ENCODE measurements at regions not wholly inside any gene's neighbourhood (a gene's known extent, or its start where the extent isn't known, plus 50 kb on each side); places are given as distances from the start of the nearest gene placed in this dataset.
"Not testable (repeated sequence)": the region's sequence is repeated elsewhere in the genome, so short reads cannot be mapped to it uniquely, and the experiment has no call there.

DNA sequence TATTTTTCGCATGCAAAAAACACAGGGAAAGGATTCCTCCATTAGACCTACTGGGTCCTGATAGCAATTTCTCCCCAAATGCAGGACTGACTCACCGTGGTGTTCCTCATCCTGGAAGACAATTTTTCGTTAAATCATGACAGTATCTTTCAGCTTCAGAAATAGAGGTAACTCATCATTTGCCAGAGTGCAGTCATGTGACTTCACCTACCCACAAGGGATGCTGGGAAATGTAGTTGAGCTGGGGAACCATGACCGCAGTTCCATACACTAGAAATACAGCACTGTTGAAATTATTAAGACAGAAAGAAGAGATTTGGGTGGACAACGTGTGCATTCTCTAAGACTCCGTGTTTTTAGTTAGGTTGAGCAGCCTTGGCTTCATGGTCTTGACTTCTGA, 269.5 kb upstream of the USP9Y start:
- no peak overlapping the region for H3K4me3 Mint-ChIP-seq

DNA sequence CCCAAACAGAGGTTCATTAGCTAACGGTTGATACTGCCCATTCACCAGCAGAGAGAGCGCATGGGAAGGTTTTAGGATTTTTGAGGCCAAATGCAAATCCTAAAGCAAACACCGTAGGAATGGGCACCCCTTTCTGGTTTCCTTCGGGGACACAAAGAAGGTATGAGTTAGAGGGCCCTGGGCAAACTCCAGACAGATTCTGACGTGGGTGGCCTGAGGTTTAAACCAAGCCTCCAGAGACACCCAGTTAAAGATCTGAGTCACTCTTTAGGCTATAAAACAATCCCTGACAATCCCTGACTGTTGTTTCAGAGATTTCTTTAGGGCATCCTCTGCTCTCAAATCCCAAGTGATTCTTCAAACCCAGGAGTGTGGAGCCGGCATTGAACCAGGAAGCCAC, 262.2 kb upstream of the USP9Y start:
- ATAC-seq (replicated peaks in 1 of 2); H3K4me3 Mint-ChIP-seq; H3K4me1 Mint-ChIP-seq (ENCODE audit: low read depth); H3K27me3 Mint-ChIP-seq (ENCODE audit: low read depth); DNase-seq; H3K36me3 Mint-ChIP-seq (ENCODE audit: insufficient read depth in 2 of 2); H3K9me3 Mint-ChIP-seq; H3K27ac Mint-ChIP-seq: not testable (repeated sequence)

More for the DNA sequence above, 269.5 kb upstream of the USP9Y start:
- no peak for DNase-seq
- no peaks in the 10 kb centered on the region for H3K9me3 Mint-ChIP-seq
- H3K36me3 Mint-ChIP-seq (ENCODE audit: insufficient read depth in 2 of 2): no peaks in the 10 kb centered on the region
- no peaks in the 10 kb centered on the region for H3K4me1 Mint-ChIP-seq (ENCODE audit: low read depth)
- H3K27me3 Mint-ChIP-seq (ENCODE audit: low read depth): no peaks in the 10 kb centered on the region
- ATAC-seq (replicated peaks in 1 of 2): no peak
- no peak overlapping the region for H3K27ac Mint-ChIP-seq

DNA sequence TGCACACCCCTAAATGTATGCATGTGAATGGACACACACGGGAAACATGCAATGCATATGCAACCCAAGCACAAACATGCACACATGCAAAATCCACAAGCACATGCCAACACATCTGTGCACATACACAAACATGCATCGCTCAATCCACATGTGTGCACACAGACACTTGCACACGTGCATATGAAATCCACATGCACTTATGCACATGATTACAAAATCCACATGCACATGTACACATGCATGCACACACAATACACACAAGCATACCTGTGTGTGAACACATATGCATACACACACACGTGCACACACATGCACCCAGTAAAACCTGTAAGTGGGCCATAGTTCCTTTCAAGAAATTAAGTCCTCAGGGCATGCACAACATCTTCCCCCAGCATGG, 256.8 kb upstream of the USP9Y start:
- Mint-ChIP-seq H3K27ac (no peak overlapping the region), H3K36me3 (ENCODE audit: insufficient read depth in 2 of 2) (no peaks in the 10 kb centered on the region), H3K4me3 (no peak overlapping the region), H3K27me3 (ENCODE audit: low read depth) (no peaks in the 10 kb centered on the region), H3K4me1 (ENCODE audit: low read depth) (no peaks in the 10 kb centered on the region), H3K9me3 (no peaks in the 10 kb centered on the region)
- DNase-seq (no peak), ATAC-seq (replicated peaks in 1 of 2) (no peak)

DNA sequence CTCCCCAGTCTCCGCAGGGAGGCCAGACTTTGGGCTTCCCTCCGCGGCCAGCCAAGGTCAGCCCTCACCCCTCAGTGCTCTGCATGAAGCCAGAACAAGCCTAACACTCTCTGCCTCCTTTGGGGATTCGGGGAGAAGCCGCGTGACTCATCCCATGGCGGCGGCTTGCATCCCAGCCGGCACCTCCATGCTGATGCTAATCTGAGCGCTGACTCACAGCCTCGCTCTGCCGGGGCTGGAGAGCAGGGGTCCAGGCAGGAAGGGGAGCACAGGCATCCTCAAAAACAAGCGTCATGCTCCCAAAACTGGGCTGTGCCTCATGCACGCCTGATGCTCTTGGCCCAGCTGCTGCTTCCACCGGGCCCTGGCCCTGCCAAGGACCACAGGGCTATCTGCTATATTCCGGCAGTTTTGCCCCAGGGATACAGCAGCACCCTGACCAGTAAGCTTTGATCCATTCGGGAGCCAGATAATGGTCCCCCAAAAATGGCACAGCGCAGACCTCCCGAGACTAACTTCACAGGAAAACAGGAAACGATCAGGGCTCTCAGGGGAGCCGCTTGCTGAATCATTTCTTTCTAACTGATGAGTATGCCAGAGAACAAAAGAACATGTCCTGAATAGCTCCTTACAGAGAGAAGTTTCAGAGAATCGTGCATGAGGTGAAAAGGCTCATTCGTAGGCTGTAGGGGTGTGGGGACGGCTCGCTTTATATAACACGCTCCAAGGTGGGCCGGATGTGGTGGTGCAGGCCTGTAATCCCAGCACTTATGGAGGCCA, 254.4 kb upstream of the USP9Y start:
- H3K4me1 Mint-ChIP-seq (ENCODE audit: low read depth): not testable (repeated sequence)

DNA sequence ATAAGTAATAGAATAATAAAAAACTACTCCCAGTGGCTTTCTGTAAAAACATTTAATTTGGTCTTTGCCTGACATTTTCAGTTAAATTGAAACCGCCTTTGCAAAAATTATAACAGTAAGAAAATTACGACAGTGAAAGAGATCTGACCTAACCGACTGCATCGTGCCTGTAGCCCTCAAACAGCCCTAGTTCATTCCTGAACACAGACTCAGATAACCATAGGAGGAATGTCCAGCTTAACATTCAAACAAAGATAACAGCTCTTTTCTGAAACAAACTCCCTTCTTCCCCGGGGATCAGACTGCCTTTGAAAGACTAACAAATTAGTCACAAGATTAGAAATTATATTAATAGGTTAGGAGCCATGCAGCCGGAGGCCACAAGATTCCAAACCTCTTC, 252.5 kb upstream of the USP9Y start:
- not testable (repeated sequence) for H3K27ac Mint-ChIP-seq; H3K27me3 Mint-ChIP-seq (ENCODE audit: low read depth); H3K4me1 Mint-ChIP-seq (ENCODE audit: low read depth); H3K4me3 Mint-ChIP-seq; H3K36me3 Mint-ChIP-seq (ENCODE audit: insufficient read depth in 2 of 2); H3K9me3 Mint-ChIP-seq; DNase-seq; ATAC-seq (replicated peaks in 1 of 2)

More for the DNA sequence above, 254.4 kb upstream of the USP9Y start:
- not testable (repeated sequence) for H3K27me3 Mint-ChIP-seq (ENCODE audit: low read depth); H3K27ac Mint-ChIP-seq; H3K36me3 Mint-ChIP-seq (ENCODE audit: insufficient read depth in 2 of 2); DNase-seq; ATAC-seq (replicated peaks in 1 of 2); H3K4me3 Mint-ChIP-seq; H3K9me3 Mint-ChIP-seq

DNA sequence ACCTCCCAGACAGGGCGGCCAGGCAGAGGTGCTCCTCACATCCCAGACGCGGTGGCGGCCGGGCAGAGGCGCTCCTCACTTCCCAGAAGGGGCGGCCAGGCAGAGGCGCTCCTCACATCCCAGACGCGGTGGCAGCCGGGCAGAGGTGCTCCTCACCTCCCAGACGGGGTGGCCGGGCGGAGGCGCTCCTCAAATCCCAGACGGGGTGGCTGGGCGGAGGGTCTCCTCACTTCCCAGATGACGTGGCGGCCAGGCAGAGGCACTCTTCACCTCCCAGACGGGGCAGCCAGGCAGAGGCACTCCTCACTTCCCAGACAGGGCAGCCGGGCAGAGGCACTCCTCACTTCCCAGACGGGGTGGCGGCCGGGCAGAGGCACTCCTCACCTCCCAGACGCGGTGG, 247.7 kb upstream of the USP9Y start:
- not testable (repeated sequence) for H3K27me3 Mint-ChIP-seq (ENCODE audit: low read depth); H3K4me1 Mint-ChIP-seq (ENCODE audit: low read depth); DNase-seq; H3K4me3 Mint-ChIP-seq; H3K27ac Mint-ChIP-seq; H3K36me3 Mint-ChIP-seq (ENCODE audit: insufficient read depth in 2 of 2); ATAC-seq (replicated peaks in 1 of 2); H3K9me3 Mint-ChIP-seq

DNA sequence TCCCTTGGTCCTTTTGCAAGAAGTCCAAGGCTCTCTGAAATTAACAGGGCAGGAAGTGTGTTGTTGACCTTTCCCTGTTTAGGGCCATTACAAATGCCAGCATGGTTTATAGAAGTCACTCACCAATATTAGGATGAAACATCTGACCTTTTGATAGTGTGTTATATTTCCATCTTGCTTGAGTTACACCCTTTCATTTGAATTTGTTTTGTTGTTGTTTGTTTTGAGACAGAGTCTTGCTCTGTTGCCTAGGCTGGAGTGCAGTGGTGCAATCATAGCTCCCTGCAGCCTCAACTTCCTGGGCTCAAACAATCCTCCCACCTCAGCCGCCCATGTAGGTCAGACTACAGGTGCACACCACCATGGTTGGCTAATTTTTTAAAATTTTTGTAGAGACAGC, 241.1 kb upstream of the USP9Y start:
- Mint-ChIP-seq H3K27ac (no peak overlapping the region), H3K27me3 (ENCODE audit: low read depth) (no peaks in the 10 kb centered on the region), H3K36me3 (ENCODE audit: insufficient read depth in 2 of 2) (no peaks in the 10 kb centered on the region), H3K9me3 (no peaks in the 10 kb centered on the region), H3K4me1 (ENCODE audit: low read depth) (no peaks in the 10 kb centered on the region), H3K4me3 (no peak overlapping the region)
- DNase-seq (no peak), ATAC-seq (replicated peaks in 1 of 2) (no peak)

DNA sequence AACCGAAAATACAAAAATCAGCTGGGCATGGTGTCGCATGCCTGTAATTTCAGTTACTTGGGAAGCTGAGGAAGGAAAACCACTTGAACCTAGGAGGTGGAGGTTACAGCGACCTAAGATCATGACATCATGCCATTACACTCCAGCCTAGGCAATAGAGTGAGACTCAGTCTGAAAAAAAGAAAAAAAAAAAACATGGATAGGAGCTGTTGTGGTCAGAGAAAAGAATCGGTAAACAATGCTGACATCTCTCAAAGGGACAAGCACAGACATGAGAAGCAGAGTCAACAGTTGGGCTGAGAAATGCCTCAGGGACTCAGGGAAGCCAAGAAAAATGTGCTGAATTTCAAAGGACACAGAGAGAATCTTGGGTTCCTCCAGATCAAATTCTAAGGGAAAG, 236.9 kb upstream of the USP9Y start:
- Mint-ChIP-seq H3K9me3 (peaks cover 0 to 4% of the 10 kb centered on the region in 2 donors), H3K27me3 (ENCODE audit: low read depth) (no peaks in the 10 kb centered on the region), H3K27ac (no peak overlapping the region), H3K4me3 (no peak overlapping the region), H3K4me1 (ENCODE audit: low read depth) (no peaks in the 10 kb centered on the region), H3K36me3 (ENCODE audit: insufficient read depth in 2 of 2) (peaks cover 0 to 8% of the 10 kb centered on the region in 2 donors)
- ATAC-seq (replicated peaks in 1 of 2): no peak
- no peak for DNase-seq

DNA sequence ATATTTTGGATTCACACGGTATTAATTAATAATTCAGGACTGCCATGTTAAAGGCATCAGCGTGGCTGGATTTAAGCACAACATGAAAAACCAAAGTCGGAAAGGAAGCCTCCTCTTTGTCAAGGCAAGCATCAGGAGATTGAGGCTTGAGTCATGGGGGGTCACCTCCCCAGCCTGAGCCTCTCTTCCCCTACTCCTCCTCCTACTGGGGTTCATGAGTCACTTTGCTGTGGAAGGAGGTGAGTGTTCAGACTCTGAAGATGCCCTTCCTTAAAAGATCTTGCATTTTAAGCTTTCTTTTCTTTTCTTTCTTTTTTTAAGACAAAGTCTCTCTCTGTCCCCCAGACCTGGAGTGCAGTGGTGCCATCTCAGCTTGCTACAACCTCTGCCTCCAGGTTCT, 235.3 kb upstream of the USP9Y start:
- no peak overlapping the region for H3K27ac Mint-ChIP-seq
- H3K9me3 Mint-ChIP-seq: peaks cover 0 to 8% of the 10 kb centered on the region in 2 donors
- no peak overlapping the region for H3K4me3 Mint-ChIP-seq
- ATAC-seq (replicated peaks in 1 of 2) (no peak), DNase-seq (no peak)
- H3K36me3 Mint-ChIP-seq (ENCODE audit: insufficient read depth in 2 of 2): peaks cover 0 to 9% of the 10 kb centered on the region in 2 donors
- no peaks in the 10 kb centered on the region for H3K27me3 Mint-ChIP-seq (ENCODE audit: low read depth)
- no peaks in the 10 kb centered on the region for H3K4me1 Mint-ChIP-seq (ENCODE audit: low read depth)

DNA sequence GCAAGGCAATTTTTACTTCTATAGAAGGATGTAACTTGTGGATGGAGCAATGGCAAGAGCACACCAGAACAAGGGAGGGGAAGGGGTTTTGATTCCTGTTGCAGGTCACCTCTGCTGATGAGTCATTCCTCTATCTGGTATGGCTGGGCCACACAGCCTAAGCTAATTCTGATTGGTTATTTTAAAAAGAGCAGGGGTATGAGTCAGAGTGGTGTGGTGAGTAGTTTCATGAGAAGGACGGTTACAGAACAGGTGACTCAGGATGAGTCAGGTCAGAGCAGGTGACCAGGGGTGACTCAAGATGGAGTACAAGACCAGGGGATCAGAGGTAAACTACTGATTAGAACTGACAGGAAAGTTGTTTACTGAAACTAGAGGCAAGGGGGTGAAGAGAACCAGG, 231.9 kb upstream of the USP9Y start:
- Mint-ChIP-seq H3K4me3 (no peak overlapping the region), H3K36me3 (ENCODE audit: insufficient read depth in 2 of 2) (peaks cover 0 to 9% of the 10 kb centered on the region in 2 donors), H3K27me3 (ENCODE audit: low read depth) (no peaks in the 10 kb centered on the region), H3K4me1 (ENCODE audit: low read depth) (no peaks in the 10 kb centered on the region), H3K27ac (no peak overlapping the region), H3K9me3 (peaks cover 0 to 8% of the 10 kb centered on the region in 2 donors)
- DNase-seq (peak in 1 of 2 donors; percentile 1), ATAC-seq (replicated peaks in 1 of 2) (peak in 1 of 2 donors; percentile 78)

DNA sequence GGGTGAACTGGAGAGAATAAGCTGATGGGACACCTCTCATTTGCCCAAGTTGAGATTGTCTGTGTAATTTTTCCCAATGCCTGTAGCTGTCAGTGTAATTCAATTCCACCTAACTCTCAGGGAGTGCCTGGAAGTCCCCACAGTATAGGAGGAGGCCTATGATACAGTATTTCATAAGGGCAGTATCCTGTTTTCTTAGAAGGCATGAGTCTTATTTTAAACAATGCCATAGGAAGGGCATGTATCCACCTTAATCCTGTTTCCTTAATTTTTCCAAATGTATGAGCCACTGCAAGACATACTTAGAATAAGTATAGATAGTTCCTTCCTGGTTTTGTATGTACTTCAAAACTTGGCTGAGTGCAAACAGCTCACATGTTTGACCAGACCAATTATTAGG, 226.6 kb upstream of the USP9Y start:
- no peaks in the 10 kb centered on the region for H3K27me3 Mint-ChIP-seq (ENCODE audit: low read depth)
- H3K9me3 Mint-ChIP-seq: peaks cover 0 to 1% of the 10 kb centered on the region in 2 donors
- H3K27ac Mint-ChIP-seq: no peak overlapping the region
- no peaks in the 10 kb centered on the region for H3K36me3 Mint-ChIP-seq (ENCODE audit: insufficient read depth in 2 of 2)
- no peak overlapping the region for H3K4me3 Mint-ChIP-seq
- DNase-seq (no peak), ATAC-seq (replicated peaks in 1 of 2) (no peak)
- H3K4me1 Mint-ChIP-seq (ENCODE audit: low read depth): no peaks in the 10 kb centered on the region

DNA sequence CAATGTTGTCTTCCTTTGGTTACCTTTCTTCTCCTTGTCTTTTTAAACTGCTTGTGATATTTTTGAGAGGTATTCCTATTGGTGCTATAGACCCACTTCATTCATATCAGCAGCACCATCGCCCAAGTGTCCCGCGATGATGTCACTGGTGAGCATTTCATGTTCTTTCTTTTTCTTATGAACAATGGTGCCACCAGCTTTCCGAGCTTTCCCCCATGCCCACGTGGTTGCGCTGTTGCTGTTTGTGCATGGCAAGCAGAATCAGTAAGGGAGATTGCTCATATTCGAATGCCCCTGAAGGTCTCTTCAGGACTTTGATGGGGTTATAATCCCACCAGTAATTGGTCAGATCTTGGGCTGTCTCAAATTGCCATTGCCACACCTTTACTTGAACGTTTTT, 221.6 kb upstream of the USP9Y start:
- Mint-ChIP-seq H3K27me3 (ENCODE audit: low read depth) (no peaks in the 10 kb centered on the region), H3K4me1 (ENCODE audit: low read depth) (no peaks in the 10 kb centered on the region), H3K27ac (no peak overlapping the region), H3K4me3 (no peak overlapping the region), H3K36me3 (ENCODE audit: insufficient read depth in 2 of 2) (no peaks in the 10 kb centered on the region), H3K9me3 (peaks cover 0 to under 1% of the 10 kb centered on the region in 2 donors)
- ATAC-seq (replicated peaks in 1 of 2) (peak in 1 of 2 donors; percentile 68), DNase-seq (peak in 1 of 2 donors; percentile 31)

DNA sequence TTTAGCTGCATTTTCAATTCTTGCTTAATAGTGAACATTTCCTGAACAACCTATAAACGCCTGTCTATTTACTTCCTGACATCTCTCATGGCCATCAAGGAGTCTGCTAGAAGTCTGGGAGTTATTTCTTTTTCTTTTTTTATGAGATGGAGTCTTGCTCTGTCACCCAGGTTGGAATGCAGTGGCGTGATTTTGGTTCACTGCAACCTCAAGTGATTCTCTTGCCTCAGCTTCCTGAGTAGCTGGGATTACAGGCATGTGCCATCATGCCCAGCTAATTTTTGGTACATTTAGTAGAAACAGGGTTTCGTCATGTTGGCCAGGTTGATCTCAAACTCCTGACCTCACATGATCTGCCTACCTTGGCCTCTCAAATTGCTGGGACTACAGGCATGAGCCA, 217.6 kb upstream of the USP9Y start:
- Mint-ChIP-seq H3K36me3 (ENCODE audit: insufficient read depth in 2 of 2) (no peaks in the 10 kb centered on the region), H3K9me3 (peaks cover 0 to 3% of the 10 kb centered on the region in 2 donors), H3K27ac (no peak overlapping the region), H3K4me3 (no peak overlapping the region), H3K27me3 (ENCODE audit: low read depth) (no peaks in the 10 kb centered on the region), H3K4me1 (ENCODE audit: low read depth) (no peaks in the 10 kb centered on the region)
- ATAC-seq (replicated peaks in 1 of 2) (no peak), DNase-seq (no peak)

DNA sequence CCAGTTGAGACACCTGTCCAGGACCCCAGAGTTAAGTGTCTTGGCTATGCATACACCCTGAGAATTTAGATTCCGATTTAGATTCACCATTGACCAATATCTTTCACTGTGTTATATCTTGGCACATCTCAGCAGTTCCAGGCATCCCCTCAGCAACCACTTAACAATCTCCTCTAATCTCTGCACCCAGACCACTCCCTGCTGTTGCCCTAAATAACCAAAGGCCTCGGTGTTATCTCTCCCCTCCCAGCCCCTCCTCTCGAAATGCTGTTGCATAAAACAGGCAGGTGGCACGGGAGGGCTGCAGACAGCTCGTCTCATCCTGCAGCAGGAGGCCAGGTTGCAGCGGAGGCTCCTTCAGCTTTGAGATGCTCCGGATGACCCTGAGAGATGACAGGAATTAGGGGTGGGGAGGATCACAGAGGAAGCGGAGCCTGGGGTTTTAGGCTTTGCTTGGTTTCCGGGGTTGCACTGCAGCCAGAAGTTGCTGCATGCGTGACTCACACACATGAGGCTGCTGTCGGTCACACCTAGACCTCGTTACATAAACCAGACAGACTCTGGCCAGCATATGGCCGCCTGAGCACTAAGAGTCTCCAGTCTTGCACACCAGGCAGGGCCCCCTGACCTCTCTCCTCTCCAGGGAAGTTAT, 210.3 kb upstream of the USP9Y start:
- Mint-ChIP-seq H3K36me3 (ENCODE audit: insufficient read depth in 2 of 2) (no peaks in the 10 kb centered on the region), H3K9me3 (peaks cover 0 to 2% of the 10 kb centered on the region in 2 donors), H3K4me1 (ENCODE audit: low read depth) (no peaks in the 10 kb centered on the region), H3K4me3 (no peak overlapping the region), H3K27me3 (ENCODE audit: low read depth) (no peaks in the 10 kb centered on the region), H3K27ac (no peak overlapping the region)
- DNase-seq (no peak), ATAC-seq (replicated peaks in 1 of 2) (peak in 1 of 2 donors; percentile 30)
